HK-2 (cell line): ENCODE measurements at regions not wholly inside any gene's neighbourhood (a gene's known extent, or its start where the extent isn't known, plus 50 kb on each side); places are given as distances from the start of the nearest gene placed in this dataset.

ENCODE experiments used
- DNase-seq: peaks from one replicate; pipeline ENCODE4 v3.0.0-alpha.2; 2018; ENCODE audit not compliant: unreplicated experiment

- DNase-seq: no peak
Measured at GRCh38 chr2:20523073-20523798, 76.4 kb downstream of the RHOB start.

GRCh38 chr2:20523799-20524187, 76.9 kb downstream of the RHOB start:
- DNase-seq: no peak

DNA sequence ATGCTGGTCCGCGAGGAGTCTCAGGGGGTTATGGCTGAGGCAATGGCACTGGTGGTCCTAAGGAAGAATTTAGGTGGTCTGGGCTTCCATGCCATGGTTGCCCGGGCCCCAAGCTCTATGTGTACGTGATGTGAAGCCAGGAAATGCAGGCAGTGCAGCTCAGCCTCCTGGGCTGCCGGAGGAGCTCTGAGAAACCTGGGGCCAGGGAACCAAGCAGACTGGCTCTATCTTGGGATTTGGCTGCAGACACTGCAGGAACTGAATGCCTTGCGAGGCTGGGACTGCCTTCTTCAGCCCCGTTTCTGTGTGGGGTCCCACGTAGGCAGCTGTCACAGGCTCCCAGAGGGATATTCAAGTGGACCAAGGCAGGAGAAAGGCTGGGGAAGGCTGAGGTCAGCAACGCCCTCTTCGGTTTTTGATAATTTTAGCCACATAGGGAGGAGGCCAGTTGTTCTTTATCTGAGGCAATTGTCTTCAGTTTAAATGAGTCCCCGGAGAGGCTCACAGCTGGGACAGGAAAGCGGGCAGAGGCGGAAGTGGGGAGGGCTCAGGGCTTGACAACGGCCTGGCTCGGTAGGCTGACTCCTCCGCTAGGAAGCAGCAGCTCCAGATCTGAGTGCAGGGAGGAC, 77.7 kb downstream of the RHOB start:
- no peak for DNase-seq

DNA sequence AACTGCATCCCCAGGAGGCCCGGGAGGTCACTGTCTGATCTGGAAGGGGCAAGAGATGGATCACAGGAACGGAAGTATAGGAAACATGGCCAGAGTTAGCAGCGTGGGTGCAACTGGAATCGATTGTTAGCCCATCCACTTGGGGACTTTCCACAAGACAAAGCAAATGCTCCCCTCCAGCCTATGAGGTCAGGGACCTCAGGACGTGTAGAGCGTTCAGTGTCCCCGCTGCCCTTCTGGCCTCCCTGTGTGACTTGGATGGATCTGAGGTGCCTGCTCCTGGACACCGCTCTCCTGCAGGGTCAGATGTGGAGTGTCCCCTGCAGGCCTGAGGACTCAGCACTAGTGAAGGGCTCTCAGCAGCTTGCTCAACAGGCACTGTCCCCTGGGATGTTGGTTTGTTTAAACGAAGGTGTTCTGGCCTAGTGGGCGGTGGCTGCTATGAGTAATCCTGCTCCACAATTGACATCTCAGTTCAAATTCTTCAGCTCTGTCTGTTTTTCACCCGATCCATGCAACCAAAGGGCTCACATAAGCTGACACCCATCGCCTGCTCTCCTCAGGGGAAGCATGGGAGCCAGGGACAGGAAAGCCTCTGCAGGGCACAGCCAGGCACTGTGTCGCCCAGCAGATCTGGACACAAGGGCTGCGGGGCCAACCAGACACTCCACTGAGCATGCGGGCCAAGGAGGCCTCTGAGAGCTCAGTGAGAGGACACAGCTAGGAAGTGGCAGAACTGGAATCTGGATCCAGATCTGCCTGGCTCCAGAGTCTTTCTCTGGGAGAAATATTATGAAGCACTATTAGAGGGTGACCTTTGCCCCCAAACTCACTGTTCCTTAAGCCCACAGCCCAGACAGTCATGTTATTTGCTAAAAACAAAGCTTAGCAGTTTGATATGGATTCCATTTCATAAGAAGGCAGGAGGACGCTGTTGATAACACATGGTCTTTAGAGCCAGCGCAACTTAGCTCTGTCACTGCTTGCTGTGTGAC, 78.5 kb downstream of the RHOB start:
- DNase-seq: no peak

- no peak for DNase-seq
Measured at GRCh38 chr2:20526160-20526559, 79.3 kb downstream of the RHOB start.

DNA sequence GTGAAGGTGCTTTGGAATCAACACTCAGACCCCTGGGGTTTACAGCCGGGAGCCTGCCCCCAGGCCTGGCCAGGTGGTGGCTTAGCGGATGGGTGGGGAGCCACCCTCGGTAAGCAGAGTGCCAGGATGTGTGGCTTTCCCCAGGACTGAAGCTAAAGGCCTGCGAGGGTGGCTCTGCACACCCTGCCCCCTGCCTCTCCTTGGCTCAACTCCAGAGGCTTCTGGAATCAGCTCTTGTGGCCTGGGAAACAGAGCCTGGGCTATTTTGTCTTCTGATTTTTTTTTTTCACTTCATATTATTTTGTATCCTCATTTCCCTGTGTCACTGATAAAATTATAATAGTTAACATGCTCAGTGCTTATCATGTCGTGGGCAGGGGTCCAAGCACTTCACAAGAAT, 79.8 kb downstream of the RHOB start:
- no peak for DNase-seq

DNA sequence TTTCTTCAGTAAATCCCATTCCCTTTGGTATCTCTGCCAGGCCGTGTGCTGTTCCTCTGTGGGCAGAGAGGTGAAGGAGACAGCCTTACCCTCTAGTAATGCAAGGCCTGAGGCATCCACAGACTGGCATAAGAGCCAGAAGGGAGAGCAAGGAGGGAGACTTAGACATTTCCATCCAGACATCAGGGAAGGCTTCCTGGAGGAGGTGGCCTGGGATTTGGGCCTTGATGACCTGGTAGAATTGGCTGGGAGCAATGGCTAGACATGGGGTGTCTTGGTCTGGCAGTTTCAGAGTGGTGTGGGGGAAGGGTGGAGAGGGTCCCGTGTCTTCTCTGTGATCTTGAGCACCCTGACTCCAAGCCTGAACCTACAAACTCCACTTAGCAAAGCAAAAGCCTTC, 81.8 kb downstream of the RHOB start:
- no peak for DNase-seq

DNA sequence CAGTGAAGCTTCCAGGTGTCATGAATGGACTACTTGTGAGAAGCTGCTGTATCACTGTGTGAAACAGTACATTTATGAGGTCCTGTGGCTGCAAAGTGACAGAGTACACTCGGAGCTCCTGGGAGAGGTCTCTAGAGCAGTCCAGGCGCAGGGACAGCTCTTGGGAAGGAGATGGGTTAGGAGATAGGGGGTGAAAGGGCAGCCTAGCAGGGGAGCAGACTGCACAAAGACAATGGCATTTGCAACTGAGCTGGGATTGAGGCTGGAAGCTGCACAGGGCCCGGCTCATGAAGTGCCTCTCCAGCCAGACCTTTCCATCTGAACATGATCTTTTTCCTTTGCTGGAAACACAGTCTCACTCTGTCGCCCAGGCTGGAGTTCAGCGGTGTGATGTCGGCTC, 83.6 kb downstream of the RHOB start:
- no peak for DNase-seq

DNA sequence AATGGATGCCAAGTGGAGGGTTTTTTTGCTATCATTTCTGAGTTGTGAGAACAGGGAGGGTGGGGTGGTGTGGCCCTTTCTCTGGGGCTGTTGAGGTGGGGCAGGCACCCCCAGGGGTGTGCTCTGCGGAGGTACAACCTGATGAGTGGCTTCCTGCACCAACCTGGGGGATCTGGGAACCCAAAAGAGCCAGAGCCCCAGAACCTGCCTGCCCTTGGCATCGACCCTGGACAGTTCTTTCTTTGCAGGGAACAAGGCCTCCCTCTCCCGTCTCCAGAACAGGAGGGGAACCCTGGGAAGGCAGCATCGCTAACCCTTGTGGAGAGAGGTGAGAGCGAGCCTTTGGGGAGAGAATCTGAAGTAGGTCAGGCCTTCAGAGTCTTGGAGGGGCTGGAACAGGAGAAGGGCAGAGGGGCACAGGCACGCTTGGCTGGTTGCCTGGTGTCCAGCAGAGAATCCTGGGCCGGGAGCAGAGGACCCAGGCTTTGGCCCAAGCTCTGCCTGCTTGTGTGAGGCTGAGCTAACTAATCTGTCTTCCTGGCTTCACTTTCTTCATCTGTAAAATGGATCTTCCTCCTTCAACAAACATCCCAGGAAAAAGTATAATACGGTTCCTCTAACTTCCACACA, 84.9 kb downstream of the RHOB start:
- no peak for DNase-seq

DNA sequence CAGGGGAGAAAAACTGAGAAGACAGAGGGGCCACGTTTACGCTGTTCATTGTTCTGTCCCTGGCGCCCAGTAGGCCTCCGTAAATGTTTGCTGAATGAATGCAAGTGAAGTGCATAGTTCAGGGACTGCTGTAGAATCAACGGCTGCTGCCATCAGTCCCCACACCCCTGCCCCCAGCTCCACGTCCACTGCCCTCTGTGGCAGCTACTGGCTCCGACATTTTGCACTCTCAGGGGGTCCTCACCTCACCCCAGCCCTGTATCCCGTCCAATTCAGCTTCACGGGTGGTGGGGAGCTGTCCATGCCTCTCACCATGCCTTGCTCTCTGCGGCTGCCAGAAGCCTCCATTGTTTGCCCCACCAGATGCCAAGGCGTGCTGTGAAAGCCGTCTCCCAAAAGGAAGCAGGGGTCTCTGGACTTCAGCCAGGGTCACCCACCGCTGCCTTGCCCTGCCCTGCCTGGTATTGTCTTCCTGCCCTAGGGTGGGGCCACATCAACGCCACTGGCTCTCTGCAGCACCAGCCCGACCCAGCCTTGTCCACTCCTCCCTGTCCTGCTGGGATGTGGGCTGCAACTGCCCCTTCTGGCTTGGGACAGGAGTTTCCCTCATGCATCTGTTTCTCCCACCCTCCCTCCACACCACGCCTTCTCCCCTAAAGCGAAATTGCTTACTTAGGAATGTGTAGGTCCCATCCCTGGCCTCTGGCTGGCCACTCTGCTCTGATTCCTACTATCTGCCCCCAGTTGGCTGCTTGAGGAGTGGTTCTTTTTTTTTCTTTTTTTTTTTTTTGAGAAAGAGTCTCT, 86.0 kb downstream of the RHOB start:
- no peak for DNase-seq

DNA sequence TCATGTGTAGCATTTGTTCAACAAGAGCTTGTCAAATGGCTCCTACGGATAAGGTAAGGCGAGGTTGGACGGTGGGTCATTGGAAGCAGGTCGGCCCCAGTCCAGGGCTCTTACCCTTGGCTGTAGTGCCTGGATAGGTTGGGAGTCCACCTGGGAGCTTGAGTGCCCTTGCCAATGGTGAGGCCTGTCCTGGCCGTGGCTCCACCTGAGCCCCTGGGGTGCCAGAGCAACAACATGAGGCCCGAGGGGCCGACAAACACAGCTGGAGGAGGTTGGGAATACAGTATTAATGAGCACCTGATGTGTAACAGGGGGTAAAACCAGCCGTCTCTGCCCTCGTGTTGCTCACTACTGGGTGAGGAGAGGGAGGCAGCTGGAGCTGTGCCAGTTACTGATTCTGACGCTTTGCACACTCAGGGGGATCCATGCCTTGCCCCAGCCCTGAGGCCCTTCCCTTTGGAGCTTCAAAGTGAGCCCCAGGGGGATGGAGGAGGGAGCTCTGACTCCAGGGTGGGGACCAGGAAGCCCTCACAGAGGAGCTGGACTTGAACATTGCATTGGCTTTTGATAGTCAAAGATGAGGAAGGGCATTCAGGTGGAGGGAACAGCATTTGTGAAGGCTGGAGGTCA, 87.2 kb downstream of the RHOB start:
- no peak for DNase-seq

DNA sequence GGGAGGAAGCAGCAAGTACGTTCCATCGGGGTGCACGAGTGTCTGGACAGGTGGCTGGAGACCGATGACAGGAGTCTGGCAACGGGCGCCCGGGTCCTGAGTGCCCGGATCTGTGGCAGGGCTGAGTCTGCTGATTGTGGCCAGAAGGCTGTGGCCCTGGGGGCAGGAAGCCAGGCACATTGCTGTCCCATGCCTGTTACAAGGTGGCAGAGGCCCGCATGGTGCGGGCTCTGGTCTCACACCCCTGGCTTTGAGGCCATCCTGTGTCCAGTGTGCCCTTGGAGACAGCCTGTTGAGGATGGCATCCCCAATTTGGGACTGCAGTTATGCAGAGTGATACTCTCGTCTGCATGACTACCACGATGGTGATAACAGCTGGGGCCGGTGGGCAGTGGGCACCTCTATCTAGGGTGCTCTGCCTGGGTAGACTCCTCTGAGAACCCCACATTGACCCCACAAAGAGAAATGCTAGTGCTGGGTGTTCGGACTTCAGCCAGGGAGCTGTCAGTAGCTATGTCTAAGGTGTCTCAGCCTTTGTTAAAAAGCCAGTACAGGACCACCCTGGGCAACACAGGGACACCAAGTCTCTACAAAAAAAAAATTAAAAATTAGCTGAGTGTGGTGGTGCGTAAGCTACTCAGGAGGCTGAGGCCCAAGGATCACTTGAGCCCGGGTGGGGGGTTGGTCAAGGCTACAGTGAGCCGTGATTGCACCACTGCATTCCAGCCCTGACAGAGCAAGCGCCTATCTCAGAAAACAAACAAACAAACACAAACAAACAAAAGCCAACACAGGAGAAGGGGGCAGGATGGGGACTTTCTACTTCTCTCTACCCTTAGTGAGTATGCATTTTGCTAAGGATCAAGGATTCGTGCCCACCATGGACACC, 88.3 kb downstream of the RHOB start:
- DNase-seq: no peak

- DNase-seq: no peak
Measured at GRCh38 chr2:20536619-20537422, 89.9 kb downstream of the RHOB start.

DNA sequence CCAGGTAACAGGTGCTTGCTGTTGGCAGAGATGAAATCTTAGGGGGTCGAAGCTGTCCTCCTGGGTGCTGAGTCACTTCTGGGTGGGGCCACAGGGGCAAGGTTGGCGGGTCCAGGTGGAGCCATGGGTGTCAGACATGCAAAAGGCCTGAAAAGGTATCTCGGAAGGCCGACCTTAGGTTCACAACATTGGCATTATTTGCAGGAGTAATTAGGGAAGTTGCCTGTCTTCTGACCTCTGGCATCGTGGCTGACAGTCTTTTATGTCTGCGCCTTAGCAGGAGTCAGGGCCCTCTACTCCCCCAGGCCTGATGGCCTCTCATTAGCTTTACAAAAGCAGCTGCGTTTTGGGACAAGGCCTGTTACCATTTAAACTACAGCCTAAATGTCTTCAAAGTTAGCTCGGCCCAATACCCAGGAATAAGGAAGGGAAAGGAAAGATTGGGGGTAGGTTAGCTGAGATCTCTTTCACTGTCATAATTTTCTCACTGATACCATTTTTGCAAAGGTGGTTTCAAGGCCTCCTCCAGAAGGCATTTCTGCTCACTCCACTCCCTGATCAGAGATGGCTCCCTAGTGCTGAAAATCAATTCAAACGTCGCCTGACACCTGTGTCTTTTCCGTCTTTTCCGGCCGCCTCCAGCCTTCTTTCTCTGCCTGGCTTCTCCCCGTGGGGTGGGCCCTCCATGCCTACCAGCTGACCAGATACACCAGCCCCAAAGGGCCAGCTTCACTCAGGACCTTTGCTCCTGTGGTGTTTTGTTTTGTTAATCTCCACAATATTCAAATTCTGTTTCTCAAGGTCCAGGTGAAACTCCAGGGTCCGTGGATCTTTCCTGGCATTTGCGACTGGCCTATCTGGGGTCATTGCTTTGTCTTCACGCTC, 90.8 kb downstream of the RHOB start:
- DNase-seq: no peak

DNA sequence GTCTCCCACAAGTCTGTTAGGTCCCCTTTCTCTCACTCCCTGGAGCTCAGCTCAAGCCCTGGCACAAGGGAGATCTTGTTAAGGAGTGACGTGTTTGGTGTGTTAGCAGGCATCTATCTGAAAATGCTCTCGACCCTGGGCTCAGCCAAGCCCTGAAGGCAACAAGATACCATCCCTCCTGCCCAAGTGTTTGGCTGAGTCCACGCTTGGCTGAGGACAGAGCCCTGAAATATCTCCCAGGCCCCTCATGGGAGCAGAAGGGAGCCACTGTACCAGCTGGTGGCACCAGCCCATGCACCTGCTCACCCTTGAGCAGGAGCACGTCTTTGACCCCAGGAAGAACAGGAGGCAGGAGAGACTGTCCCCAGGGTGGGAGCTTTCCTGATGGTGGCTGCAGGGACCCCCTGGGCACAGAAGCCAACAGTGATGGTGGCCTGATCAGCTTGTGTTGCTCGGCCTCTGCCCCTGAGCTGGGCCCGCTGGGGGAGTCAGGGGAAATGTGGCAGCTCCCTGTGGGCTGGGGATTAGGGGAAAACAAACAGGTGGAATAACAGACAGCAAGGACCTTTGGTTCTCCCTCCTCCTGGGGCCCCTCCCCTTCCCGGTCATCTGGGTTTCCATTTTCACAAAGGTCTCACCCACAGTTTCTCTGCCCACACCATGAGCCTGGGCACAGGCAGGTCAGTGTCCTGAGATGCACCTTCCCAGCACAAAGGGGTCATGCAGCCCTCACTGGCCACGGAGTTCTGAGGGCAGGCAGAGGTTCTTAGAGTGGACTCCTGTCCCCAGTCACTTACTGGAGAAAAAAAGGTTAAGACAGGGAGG, 91.6 kb downstream of the RHOB start:
- DNase-seq: no peak

DNA sequence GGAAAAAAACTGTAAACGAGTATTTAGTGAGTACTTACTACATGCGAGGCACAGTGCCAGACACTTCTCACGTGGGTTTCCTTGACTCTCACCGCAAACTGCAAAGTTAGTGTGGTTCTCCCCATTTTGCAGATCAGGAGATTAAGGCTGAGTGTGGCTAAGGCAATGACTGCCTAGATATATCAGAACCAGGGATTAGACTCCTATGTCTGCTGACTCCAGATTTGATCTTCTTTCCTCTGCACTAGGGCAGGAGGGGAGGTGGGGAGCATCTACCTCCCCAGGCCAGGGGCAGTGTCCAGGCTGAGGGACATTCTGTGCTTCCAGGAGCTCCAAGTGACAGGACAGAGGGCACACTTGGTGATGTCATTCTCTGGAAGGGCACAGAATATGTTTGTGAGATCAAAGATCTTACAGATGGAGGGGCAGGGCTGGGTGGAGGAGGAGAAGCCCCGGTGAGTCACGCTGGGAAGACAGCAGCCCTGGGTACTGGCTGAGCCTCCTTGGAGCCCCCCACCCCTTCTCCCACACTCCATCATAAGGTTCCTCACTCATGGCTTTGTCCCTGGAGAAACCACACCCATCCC, 92.4 kb downstream of the RHOB start:
- no peak for DNase-seq
